ENCODE measurements at regions not wholly inside any gene's neighbourhood (a gene's known extent, or its start where the extent isn't known, plus 50 kb on each side); places are given as distances from the start of the nearest gene placed in this dataset.
A peak's percentile ranks its signal among the peaks of the same experiment; 100 is the strongest.

- no peak for DNase-seq (ENCODE audit: low read depth)
- no peak for TF ChIP-seq CTCF (conservative IDR thresholded peaks at IDR 0.05; ENCODE audit: low read length)
- no peak overlapping the region for H3K4me3 ChIP-seq (ENCODE audit: low read length)
These were observed 230.7 kb downstream of the TXNL1 start for GRCh38 chr18:56407646-56408180.

- 0 out of 2 replicates have a peak overlapping the region, but pooled peaks have one; percentile 8 for H3K4me3 ChIP-seq (ENCODE audit: low read length)
- peak; percentile 94 for DNase-seq (ENCODE audit: low read depth)
- TF ChIP-seq CTCF (conservative IDR thresholded peaks at IDR 0.05; ENCODE audit: low read length), result no peak
These were observed 235.4 kb downstream of the TXNL1 start for GRCh38 chr18:56402872-56403516.

GRCh38 chr18:56393870-56394269 lies 244.5 kb downstream of the TXNL1 start:
- TF ChIP-seq CTCF (conservative IDR thresholded peaks at IDR 0.05; ENCODE audit: low read length), result no peak
- H3K4me3 ChIP-seq (ENCODE audit: low read length), result no peak overlapping the region
- DNase-seq (ENCODE audit: low read depth), result no peak

- no peak for DNase-seq (ENCODE audit: low read depth)
- no peak for TF ChIP-seq CTCF (conservative IDR thresholded peaks at IDR 0.05; ENCODE audit: low read length)
- H3K4me3 ChIP-seq (ENCODE audit: low read length), result no peak overlapping the region
These were observed 246.3 kb downstream of the TXNL1 start for GRCh38 chr18:56391931-56392590.

- no peak for DNase-seq (ENCODE audit: low read depth)
- TF ChIP-seq CTCF (conservative IDR thresholded peaks at IDR 0.05; ENCODE audit: low read length), result no peak
- H3K4me3 ChIP-seq (ENCODE audit: low read length), result no peak overlapping the region
These were observed 247.8 kb downstream of the TXNL1 start for GRCh38 chr18:56390626-56391025.

- DNase-seq (ENCODE audit: low read depth), result no peak
- no peak overlapping the region for H3K4me3 ChIP-seq (ENCODE audit: low read length)
- TF ChIP-seq CTCF (conservative IDR thresholded peaks at IDR 0.05; ENCODE audit: low read length), result no peak
These were observed 249.2 kb downstream of the TXNL1 start for GRCh38 chr18:56389190-56389589.

GRCh38 chr18:56388571-56388970 lies 249.8 kb downstream of the TXNL1 start:
- DNase-seq (ENCODE audit: low read depth), result no peak

More at GRCh38 chr18:56388571-56388970, 249.8 kb downstream of the TXNL1 start:
- H3K4me3 ChIP-seq (ENCODE audit: low read length), result no peak overlapping the region
- no peak for TF ChIP-seq CTCF (conservative IDR thresholded peaks at IDR 0.05; ENCODE audit: low read length)
